HepG2 (cell line): ENCODE measurements at regions not wholly inside any gene's neighbourhood (a gene's known extent, or its start where the extent isn't known, plus 50 kb on each side); places are given as distances from the start of the nearest gene placed in this dataset.

Experiments
- CHD2 ChIP-seq: IDR thresholded peaks from 2 replicates; pipeline ENCODE4 v1.6.1; 2011; ENCODE audit warnings: low read depth, low read length, improper control_type of control experiment
- CTCF ChIP-seq: sonication (generic); formaldehyde crosslinking; IDR thresholded peaks from 2 replicates; pipeline ENCODE4 v1.5.0; 2020; ENCODE audit warnings: mild to moderate bottlenecking, missing genetic modification reagents, moderate library complexity
- FOXM1 ChIP-seq: sonication (generic); formaldehyde crosslinking; IDR thresholded peaks from 2 replicates; pipeline ENCODE4 v1.5.0; 2020; ENCODE audit warnings: missing genetic modification reagents
- ZBTB1 ChIP-seq: sonication (generic); formaldehyde crosslinking; IDR thresholded peaks from 2 replicates; pipeline ENCODE4 v1.4.0; 2020; ENCODE audit warnings: missing genetic modification reagents, borderline replicate concordance

DNA sequence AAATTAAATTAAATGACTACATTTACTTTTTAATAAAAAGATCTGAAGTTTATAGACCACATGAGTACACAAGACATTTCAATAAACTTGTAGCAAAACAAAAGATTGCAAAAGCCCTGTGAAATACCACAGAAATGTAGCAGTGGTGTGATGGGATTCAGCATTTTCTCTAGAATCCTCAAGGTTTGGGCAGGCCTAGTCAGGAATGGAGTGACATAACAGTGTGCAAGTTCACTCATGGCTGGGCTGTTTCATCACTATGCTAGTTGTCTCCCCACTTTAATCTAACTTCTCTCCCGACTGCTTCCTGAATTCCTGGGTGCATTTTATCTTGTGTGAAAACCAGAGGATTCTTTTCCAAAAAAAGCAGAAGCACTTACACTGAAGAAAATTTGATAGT, 1089.9 kb upstream of the DDX18 start:
- TF ChIP-seq CHD2 (no peak), FOXM1 (no peak), CTCF (CRISPR knock-in tag) (no peak), ZBTB1 (CRISPR knock-in tag) (no peak)
